Keratinocyte (primary cell): ENCODE measurements at regions not wholly inside any gene's neighbourhood (a gene's known extent, or its start where the extent isn't known, plus 50 kb on each side); places are given as distances from the start of the nearest gene placed in this dataset.

Experiments used
- DNase-seq: peaks from one replicate; pipeline ENCODE4 v3.0.0-alpha.2; 2011; ENCODE audit warnings: low read depth, missing footprints, low spot score
- FAIRE-seq: peaks from 2 replicates; lab custom pipeline; 2011; peaks lifted over from hg19 to GRCh38; lab: Jason Lieb, UNC
- H2AFZ ChIP-seq: 2 replicates; pipeline ENCODE4 v1.6.0; 2012; ENCODE audit warnings: low read length, control low read depth, inconsistent platforms; ENCODE audit not compliant: control insufficient read depth
- H3K27ac ChIP-seq: 2 replicates; pipeline ENCODE4 v1.5.1; 2011; ENCODE audit warnings: low read length; ENCODE audit not compliant: control insufficient read depth, insufficient read depth
- H3K27me3 ChIP-seq: 3 replicates; pipeline ENCODE4 v1.6.0; 2011; ENCODE audit warnings: low read length; ENCODE audit not compliant: control insufficient read depth, insufficient read depth; ENCODE audit errors: extremely low read depth
- H3K36me3 ChIP-seq, 2 experiments: 2 replicates in 1 of 2; 3 replicates in 1 of 2; pipeline ENCODE4 v1.5.1; 2011; ENCODE audit warnings: low read length in 2 of 2, mild to moderate bottlenecking in 1 of 2; ENCODE audit not compliant: control insufficient read depth in 2 of 2, insufficient read depth in 2 of 2; ENCODE audit errors: extremely low read depth in 1 of 2
- H3K4me1 ChIP-seq: 3 replicates; pipeline ENCODE4 v1.5.1; 2011; ENCODE audit warnings: low read length; ENCODE audit not compliant: control insufficient read depth, insufficient read depth; ENCODE audit errors: extremely low read depth
- H3K4me2 ChIP-seq: 3 replicates; pipeline ENCODE4 v1.6.0; 2011; ENCODE audit warnings: low read depth, low read length; ENCODE audit not compliant: control insufficient read depth, insufficient read depth; ENCODE audit errors: extremely low read depth
- H3K4me3 ChIP-seq, 3 experiments: fragments of 200-600 bp in 1 of 3; sonication (generic) in 1 of 3; 2 replicates in 2 of 3; 3 replicates in 1 of 3; pipeline ENCODE4 v1.5.1; 2011 to 2016; ENCODE audit warnings: low read length in 3 of 3, mild to moderate bottlenecking in 3 of 3, control low read depth in 2 of 3, inconsistent platforms in 1 of 3, low read depth in 1 of 3, mixed read lengths in 1 of 3, mixed run types in 1 of 3, moderate library complexity in 1 of 3; ENCODE audit not compliant: control insufficient read depth in 2 of 3, insufficient read depth in 2 of 3; ENCODE audit errors: extremely low read depth in 1 of 3
- H3K79me2 ChIP-seq: 2 replicates; pipeline ENCODE4 v1.6.0; 2012; ENCODE audit warnings: low read length; ENCODE audit not compliant: control insufficient read depth, insufficient read depth
- H3K9ac ChIP-seq: 3 replicates; pipeline ENCODE4 v1.6.0; 2011; ENCODE audit warnings: low read length; ENCODE audit not compliant: control insufficient read depth, insufficient read depth; ENCODE audit errors: extremely low read depth
- H3K9me1 ChIP-seq: 3 replicates; pipeline ENCODE4 v1.6.0; 2011; ENCODE audit warnings: low read length; ENCODE audit not compliant: control insufficient read depth, insufficient read depth; ENCODE audit errors: extremely low read depth
- H3K9me3 ChIP-seq: 2 replicates; pipeline ENCODE4 v1.5.1; 2012; ENCODE audit warnings: low read depth, low read length; ENCODE audit not compliant: control insufficient read depth
- H4K20me1 ChIP-seq: 3 replicates; pipeline ENCODE4 v1.6.0; 2011; ENCODE audit warnings: low read length; ENCODE audit not compliant: control insufficient read depth, insufficient read depth; ENCODE audit errors: extremely low read depth
- EZH2 ChIP-seq: IDR thresholded peaks from one replicate; pipeline ENCODE4 v1.6.1; 2012; ENCODE audit warnings: inconsistent platforms, mild to moderate bottlenecking, low read length, moderate library complexity
- dilution Hi-C: fragments of 300-500 bp; cut with MboI; formaldehyde crosslinking; loops from one replicate; pipeline ENCODE4 v1.7.0; 2020; ENCODE audit warnings: low sequenced_read_pairs; ENCODE audit not compliant: extremely low pct_ligation_motif_present
- TF ChIP-seq, protein P1 (sequence below), 3 experiments: IDR thresholded peaks in 1 of 3; conservative IDR thresholded peaks in 1 of 3; optimal IDR thresholded peaks in 1 of 3; 2 replicates in 2 of 3; 3 replicates in 1 of 3; pipeline versions ENCODE3 to v1.5.1; 2011; ENCODE audit warnings: low read length in 3 of 3, mild to moderate bottlenecking in 3 of 3, moderate library complexity in 2 of 3, control low read depth in 1 of 3, inconsistent platforms in 1 of 3; ENCODE audit not compliant: insufficient read depth in 2 of 3; ENCODE audit errors: extremely low read depth in 1 of 3

DNA sequence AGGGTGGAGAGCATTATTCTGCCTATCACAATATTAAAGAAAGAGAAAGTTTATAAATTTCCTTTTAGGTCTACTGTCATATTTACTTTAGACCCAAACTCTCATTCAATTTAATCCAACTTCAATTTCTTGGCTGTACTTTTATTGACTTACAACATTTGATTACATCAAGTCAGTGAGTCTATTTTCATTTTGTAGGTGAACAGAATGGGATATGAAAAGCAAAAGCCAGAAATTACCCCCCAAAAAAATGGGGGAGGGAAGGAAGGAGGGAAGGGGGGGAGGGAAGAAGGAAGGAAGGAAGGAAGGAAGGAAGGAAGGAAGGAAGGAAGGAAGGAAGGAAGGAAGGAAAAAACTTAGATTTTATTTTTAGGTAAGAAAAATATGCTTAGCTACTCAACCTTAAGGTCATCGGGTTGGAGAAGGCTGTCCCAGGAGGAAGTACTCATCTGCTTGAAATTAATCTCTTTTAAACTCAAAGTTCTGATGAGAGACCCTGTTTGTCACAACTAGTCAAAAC is 320.1 kb upstream of the ATP11B start:
- no peak for FAIRE-seq
- Histone ChIP-seq H4K20me1 (no peaks in the 10 kb centered on the region), H3K4me1 (no peaks in the 10 kb centered on the region), H3K36me3 (no peaks in the 10 kb centered on the region), H2AFZ (no peak overlapping the region), H3K27ac (no peak overlapping the region), H3K9me1 (no peaks in the 10 kb centered on the region), H3K9ac (no peak overlapping the region), H3K4me2 (no peak overlapping the region), H3K27me3 (no peaks in the 10 kb centered on the region), H3K79me2 (no peaks in the 10 kb centered on the region), H3K9me3 (no peaks in the 10 kb centered on the region), H3K4me3 (no peak overlapping the region)
- no peak for DNase-seq
- TF ChIP-seq, protein P1, sequence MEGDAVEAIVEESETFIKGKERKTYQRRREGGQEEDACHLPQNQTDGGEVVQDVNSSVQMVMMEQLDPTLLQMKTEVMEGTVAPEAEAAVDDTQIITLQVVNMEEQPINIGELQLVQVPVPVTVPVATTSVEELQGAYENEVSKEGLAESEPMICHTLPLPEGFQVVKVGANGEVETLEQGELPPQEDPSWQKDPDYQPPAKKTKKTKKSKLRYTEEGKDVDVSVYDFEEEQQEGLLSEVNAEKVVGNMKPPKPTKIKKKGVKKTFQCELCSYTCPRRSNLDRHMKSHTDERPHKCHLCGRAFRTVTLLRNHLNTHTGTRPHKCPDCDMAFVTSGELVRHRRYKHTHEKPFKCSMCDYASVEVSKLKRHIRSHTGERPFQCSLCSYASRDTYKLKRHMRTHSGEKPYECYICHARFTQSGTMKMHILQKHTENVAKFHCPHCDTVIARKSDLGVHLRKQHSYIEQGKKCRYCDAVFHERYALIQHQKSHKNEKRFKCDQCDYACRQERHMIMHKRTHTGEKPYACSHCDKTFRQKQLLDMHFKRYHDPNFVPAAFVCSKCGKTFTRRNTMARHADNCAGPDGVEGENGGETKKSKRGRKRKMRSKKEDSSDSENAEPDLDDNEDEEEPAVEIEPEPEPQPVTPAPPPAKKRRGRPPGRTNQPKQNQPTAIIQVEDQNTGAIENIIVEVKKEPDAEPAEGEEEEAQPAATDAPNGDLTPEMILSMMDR (optimal IDR thresholded peaks at IDR 0.05 in 1 of 3, IDR thresholded peaks at IDR 0.05 in 1 of 3, conservative IDR thresholded peaks at IDR 0.05 in 1 of 3; ENCODE audit: extremely low read depth in 1 of 3, insufficient read depth in 2 of 3, low read length in 3 of 3) = no peak
- no peak for TF ChIP-seq EZH2
- dilution Hi-C loops = no loop called here

DNA sequence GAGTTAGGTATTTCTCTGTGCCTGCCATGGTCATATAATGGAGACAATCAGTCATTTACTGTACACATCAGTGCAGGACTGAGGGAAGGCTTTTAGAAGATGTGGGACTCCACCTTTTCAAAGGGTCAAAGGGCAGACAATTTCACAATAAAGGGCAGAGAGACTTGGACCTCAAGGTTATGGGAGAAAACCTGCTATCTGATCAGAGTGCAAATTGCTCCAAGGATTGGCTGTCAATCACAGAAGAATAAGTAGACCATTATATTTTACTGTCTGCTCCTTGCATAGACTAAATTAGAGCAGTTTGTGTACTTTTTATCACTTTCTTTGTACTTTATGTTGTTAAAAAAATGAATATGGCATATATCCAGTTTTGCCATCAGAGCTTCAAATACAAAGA is 314.9 kb upstream of the ATP11B start:
- no peak overlapping the region for H2AFZ ChIP-seq
- no peak for FAIRE-seq
- H3K9me1 ChIP-seq = no peaks in the 10 kb centered on the region
- DNase-seq = no peak
- H3K36me3 ChIP-seq = no peaks in the 10 kb centered on the region
- H3K9ac ChIP-seq = no peak overlapping the region
- dilution Hi-C loops = no loop called here
- no peaks in the 10 kb centered on the region for H3K4me1 ChIP-seq
- no peak overlapping the region for H3K27ac ChIP-seq
- TF ChIP-seq EZH2 = no peak
- TF ChIP-seq, protein P1 (optimal IDR thresholded peaks at IDR 0.05 in 1 of 3, IDR thresholded peaks at IDR 0.05 in 1 of 3, conservative IDR thresholded peaks at IDR 0.05 in 1 of 3; ENCODE audit: extremely low read depth in 1 of 3, insufficient read depth in 2 of 3, low read length in 3 of 3) = no peak
- H3K79me2 ChIP-seq = no peaks in the 10 kb centered on the region
- H3K4me2 ChIP-seq = no peak overlapping the region
- no peaks in the 10 kb centered on the region for H3K27me3 ChIP-seq
- H3K4me3 ChIP-seq = no peak overlapping the region
- no peaks in the 10 kb centered on the region for H3K9me3 ChIP-seq
- no peaks in the 10 kb centered on the region for H4K20me1 ChIP-seq
